ENCODE measurements at regions not wholly inside any gene's neighbourhood (a gene's known extent, or its start where the extent isn't known, plus 50 kb on each side); places are given as distances from the start of the nearest gene placed in this dataset.

DNA sequence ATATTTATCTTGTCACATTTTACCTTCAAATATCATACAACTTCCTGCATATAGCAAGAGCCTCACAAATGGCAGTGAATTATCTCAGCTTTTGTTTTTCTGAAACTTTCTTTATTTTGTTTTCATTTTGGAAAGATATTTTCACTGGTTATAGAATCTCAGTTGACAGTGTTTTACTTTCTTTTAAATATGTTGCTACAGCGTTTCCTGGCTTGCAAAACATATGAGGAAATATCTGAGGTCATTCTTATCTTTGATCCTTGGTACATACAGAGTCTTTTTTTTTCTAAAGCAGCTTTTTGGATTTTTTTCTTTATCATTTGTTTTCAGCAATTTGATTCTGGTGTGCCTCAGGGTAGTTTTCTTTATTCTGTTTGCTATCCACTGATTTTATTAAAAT, 77.6 kb upstream of the CEP78 start:
- TF ChIP-seq, protein P1, sequence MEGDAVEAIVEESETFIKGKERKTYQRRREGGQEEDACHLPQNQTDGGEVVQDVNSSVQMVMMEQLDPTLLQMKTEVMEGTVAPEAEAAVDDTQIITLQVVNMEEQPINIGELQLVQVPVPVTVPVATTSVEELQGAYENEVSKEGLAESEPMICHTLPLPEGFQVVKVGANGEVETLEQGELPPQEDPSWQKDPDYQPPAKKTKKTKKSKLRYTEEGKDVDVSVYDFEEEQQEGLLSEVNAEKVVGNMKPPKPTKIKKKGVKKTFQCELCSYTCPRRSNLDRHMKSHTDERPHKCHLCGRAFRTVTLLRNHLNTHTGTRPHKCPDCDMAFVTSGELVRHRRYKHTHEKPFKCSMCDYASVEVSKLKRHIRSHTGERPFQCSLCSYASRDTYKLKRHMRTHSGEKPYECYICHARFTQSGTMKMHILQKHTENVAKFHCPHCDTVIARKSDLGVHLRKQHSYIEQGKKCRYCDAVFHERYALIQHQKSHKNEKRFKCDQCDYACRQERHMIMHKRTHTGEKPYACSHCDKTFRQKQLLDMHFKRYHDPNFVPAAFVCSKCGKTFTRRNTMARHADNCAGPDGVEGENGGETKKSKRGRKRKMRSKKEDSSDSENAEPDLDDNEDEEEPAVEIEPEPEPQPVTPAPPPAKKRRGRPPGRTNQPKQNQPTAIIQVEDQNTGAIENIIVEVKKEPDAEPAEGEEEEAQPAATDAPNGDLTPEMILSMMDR (IDR thresholded peaks at IDR 0.05): no peak
- no peak for TF ChIP-seq POLR2A (IDR thresholded peaks at IDR 0.05)
